ENCODE measurements at regions not wholly inside any gene's neighbourhood (a gene's known extent, or its start where the extent isn't known, plus 50 kb on each side); places are given as distances from the start of the nearest gene placed in this dataset.

DNA sequence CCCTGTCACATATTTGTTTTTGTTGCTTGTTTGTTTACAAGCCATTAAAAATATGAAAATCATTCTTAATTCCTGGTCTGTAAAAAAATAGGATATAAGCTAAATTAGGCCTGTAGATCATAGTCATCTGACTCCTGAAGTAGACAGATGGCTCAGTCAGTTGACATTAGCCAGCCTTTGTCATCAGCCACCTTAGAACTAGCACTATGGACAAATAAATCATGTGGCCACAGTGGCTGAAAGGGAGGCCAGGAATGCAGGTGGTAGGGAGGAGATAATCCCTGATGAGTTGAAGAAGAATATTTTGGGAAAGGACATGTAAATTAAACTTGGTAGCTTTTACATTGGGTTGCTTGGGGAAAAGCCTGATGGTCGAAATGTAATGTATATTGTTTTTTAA is 1544.9 kb downstream of the SI start:
- no peaks in the 10 kb centered on the region for H3K4me1 ChIP-seq (ENCODE audit: control insufficient read depth, insufficient read depth, low read length)
- no peaks in the 10 kb centered on the region for H3K36me3 ChIP-seq (ENCODE audit: control insufficient read depth in 2 of 2, insufficient read depth in 1 of 2, low read length in 2 of 2)
- H3K9me3 ChIP-seq (ENCODE audit: control insufficient read depth, insufficient read depth, low read depth, low read length), result no peaks in the 10 kb centered on the region
- ChIA-PET POLR2A (no interaction called here), CTCF (no interaction called here)
- TF ChIP-seq SP7 (tag by site-specific recombination; IDR thresholded peaks at IDR 0.05), result no peak
- no peak for TF ChIP-seq ZNF121 (tag by site-specific recombination; IDR thresholded peaks at IDR 0.05)
- no peak for TF ChIP-seq ZNF433 (tag by site-specific recombination; IDR thresholded peaks at IDR 0.05; ENCODE audit: low read depth)
- TF ChIP-seq ZNF138 (tag by site-specific recombination; IDR thresholded peaks at IDR 0.05; ENCODE audit: borderline replicate concordance), result no peak
- TF ChIP-seq ZFHX2 (tag by site-specific recombination; conservative IDR thresholded peaks at IDR 0.05), result no peak
- no peak for TF ChIP-seq ZNF624 (tag by site-specific recombination; IDR thresholded peaks at IDR 0.05)
- TF ChIP-seq ZNF843 (tag by site-specific recombination; IDR thresholded peaks at IDR 0.05), result no peak
- TF ChIP-seq ZNF248 (tag by site-specific recombination; IDR thresholded peaks at IDR 0.05), result no peak
- TF ChIP-seq ZBTB21 (tag by site-specific recombination; IDR thresholded peaks at IDR 0.05), result no peak
- no peak for TF ChIP-seq PRDM2 (tag by site-specific recombination; IDR thresholded peaks at IDR 0.05; ENCODE audit: borderline replicate concordance)
- TF ChIP-seq ZNF16 (tag by site-specific recombination; IDR thresholded peaks at IDR 0.05; ENCODE audit: low read depth), result no peak
- TF ChIP-seq, protein P1, sequence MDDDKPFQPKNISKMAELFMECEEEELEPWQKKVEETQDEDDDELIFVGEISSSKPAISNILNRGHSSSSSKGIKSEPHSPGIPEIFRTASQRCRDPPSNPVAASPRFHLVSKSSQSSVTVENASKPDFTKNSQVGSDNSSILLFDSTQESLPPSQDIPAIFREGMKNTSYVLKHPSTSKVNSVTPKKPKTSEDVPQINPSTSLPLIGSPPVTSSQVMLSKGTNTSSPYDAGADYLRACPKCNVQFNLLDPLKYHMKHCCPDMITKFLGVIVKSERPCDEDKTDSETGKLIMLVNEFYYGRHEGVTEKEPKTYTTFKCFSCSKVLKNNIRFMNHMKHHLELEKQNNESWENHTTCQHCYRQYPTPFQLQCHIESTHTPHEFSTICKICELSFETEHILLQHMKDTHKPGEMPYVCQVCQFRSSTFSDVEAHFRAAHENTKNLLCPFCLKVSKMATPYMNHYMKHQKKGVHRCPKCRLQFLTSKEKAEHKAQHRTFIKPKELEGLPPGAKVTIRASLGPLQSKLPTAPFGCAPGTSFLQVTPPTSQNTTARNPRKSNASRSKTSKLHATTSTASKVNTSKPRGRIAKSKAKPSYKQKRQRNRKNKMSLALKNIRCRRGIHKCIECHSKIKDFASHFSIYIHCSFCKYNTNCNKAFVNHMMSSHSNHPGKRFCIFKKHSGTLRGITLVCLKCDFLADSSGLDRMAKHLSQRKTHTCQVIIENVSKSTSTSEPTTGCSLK (tag by site-specific recombination; IDR thresholded peaks at IDR 0.05), result no peak
- TF ChIP-seq GFI1B (tag by site-specific recombination; IDR thresholded peaks at IDR 0.05), result no peak
- no peak for TF ChIP-seq ZNF24 (tag by site-specific recombination; IDR thresholded peaks at IDR 0.05)
- no peak for TF ChIP-seq ZNF777 (tag by site-specific recombination; IDR thresholded peaks at IDR 0.05; ENCODE audit: borderline replicate concordance)
- TF ChIP-seq ZNF148 (tag by site-specific recombination; IDR thresholded peaks at IDR 0.05; ENCODE audit: borderline replicate concordance), result no peak
- no peak for TF ChIP-seq ZNF140 (tag by site-specific recombination; IDR thresholded peaks at IDR 0.05)
- no peak for TF ChIP-seq ZNF133 (tag by site-specific recombination; IDR thresholded peaks at IDR 0.05)
- no peak overlapping the region for H3K27ac ChIP-seq (ENCODE audit: extremely low read depth, low read depth, low read length)
- no peak overlapping the region for H3K4me3 ChIP-seq (ENCODE audit: low read depth, low read length)

Measured in HEK293 (cell line).